GM12878 (cell line): ENCODE measurements at regions not wholly inside any gene's neighbourhood (a gene's known extent, or its start where the extent isn't known, plus 50 kb on each side); places are given as distances from the start of the nearest gene placed in this dataset.

Experiments
- ATAC-seq: fragments of 200-7000 bp; cut with Tn5 transposase; 3 replicates; pipeline ENCODE4 v1.9.1; 2020; ENCODE audit warnings: mild to moderate bottlenecking, moderate library complexity
- BruUV-seq: library from RNA; stranded (reverse); fragments of 400-500 nt; replicated peaks from 2 replicates; lab custom pipeline; 2021; lab: Mats Ljungman, UMichigan
- CTCF ChIA-PET: fragments of 300-600 bp; sonication (Branson Sonifier 250); formaldehyde crosslinking; extraction: SDS; loops from one replicate; lab custom pipeline; 2021; ENCODE audit warnings: inconsistent platforms; lab: Yijun Ruan, JAX
- POLR2A ChIA-PET: fragments of 350-600 bp; formaldehyde crosslinking; extraction: SDS; loops from one replicate; lab custom pipeline; 2021; ENCODE audit warnings: inconsistent platforms; lab: Charles Lee
- RAD21 ChIA-PET: fragments of 300-600 bp; sonication (Branson Sonifier 250); formaldehyde crosslinking; loops from one replicate; lab custom pipeline; 2023; ENCODE audit warnings: antibody characterized with exemption; ENCODE audit not compliant: unreplicated experiment; lab: Charles Lee
- SMC1A ChIA-PET: fragments of 300-600 bp; sonication (Branson Sonifier 250); formaldehyde crosslinking; loops from one replicate; lab custom pipeline; 2023; ENCODE audit not compliant: unreplicated experiment, uncharacterized antibody; lab: Charles Lee
- DNase-seq: peaks from one replicate; pipeline ENCODE4 v3.0.0-alpha.2; 2011; ENCODE audit warnings: low read depth, low spot score
- FAIRE-seq: peaks from 3 replicates; lab custom pipeline; 2011; peaks lifted over from hg19 to GRCh38; lab: Jason Lieb, UNC
- H2AFZ ChIP-seq: 2 replicates; pipeline ENCODE4 v1.6.0; 2011; ENCODE audit warnings: low read depth, low read length, control low read depth; ENCODE audit not compliant: control insufficient read depth
- H3K27ac ChIP-seq: 2 replicates; pipeline ENCODE4 v1.5.1; 2011; ENCODE audit warnings: control low read depth; ENCODE audit not compliant: control insufficient read depth, insufficient read depth
- H3K27me3 ChIP-seq, 2 experiments: replicated peaks in 1 of 2; 2 replicates each; pipeline versions ENCODE4 v1.6.0 to v1.6.1; 2011; ENCODE audit warnings: low read length in 1 of 2; ENCODE audit not compliant: control insufficient read depth in 2 of 2, insufficient read depth in 2 of 2
- H3K36me3 ChIP-seq, 2 experiments: 2 replicates each; pipeline ENCODE4 v1.5.1; 2011; ENCODE audit warnings: low read length in 1 of 2; ENCODE audit not compliant: control insufficient read depth in 2 of 2, insufficient read depth in 2 of 2
- H3K4me1 ChIP-seq: 2 replicates; pipeline ENCODE4 v1.6.1; 2011; ENCODE audit warnings: mild to moderate bottlenecking, low read length, moderate library complexity, mixed read lengths; ENCODE audit not compliant: control insufficient read depth, insufficient read depth
- H3K4me2 ChIP-seq: 2 replicates; pipeline ENCODE4 v1.6.0; 2011; ENCODE audit warnings: control low read depth; ENCODE audit not compliant: control insufficient read depth, insufficient read depth
- H3K4me3 ChIP-seq: fragments of 200-600 bp; sonication (generic); 2 replicates; pipeline ENCODE4 v1.5.1; 2016
- H3K79me2 ChIP-seq: 2 replicates; pipeline ENCODE4 v1.6.0; 2011; ENCODE audit warnings: low read length; ENCODE audit not compliant: control insufficient read depth, insufficient read depth
- H3K9ac ChIP-seq: 2 replicates; pipeline ENCODE4 v1.8.0; 2011; ENCODE audit warnings: low read length, control low read depth, mixed read lengths; ENCODE audit not compliant: control insufficient read depth, insufficient read depth
- H3K9me3 ChIP-seq: replicated peaks from 3 replicates; pipeline ENCODE4 v1.5.1; 2011; ENCODE audit warnings: mild to moderate bottlenecking, low read length; ENCODE audit not compliant: control insufficient read depth, insufficient read depth
- H4K20me1 ChIP-seq: 2 replicates; pipeline ENCODE4 v1.6.0; 2011; ENCODE audit not compliant: control insufficient read depth, insufficient read depth
- CREM ChIP-seq: IDR thresholded peaks from 2 replicates; pipeline ENCODE4 v1.6.1; 2014; ENCODE audit warnings: antibody characterized with exemption, low read depth
- EED ChIP-seq: sonication (generic); IDR thresholded peaks from 2 replicates; pipeline ENCODE4 v1.6.1; 2016; ENCODE audit warnings: antibody characterized with exemption, low read depth
- EZH2 ChIP-seq: IDR thresholded peaks from 2 replicates; pipeline ENCODE4 v1.6.1; 2012; ENCODE audit warnings: low read depth, mild to moderate bottlenecking, control low read depth, inconsistent platforms, low read length, borderline replicate concordance; ENCODE audit not compliant: control insufficient read depth
- GABPA ChIP-seq: IDR thresholded peaks from 2 replicates; pipeline ENCODE4 v1.6.1; 2014; ENCODE audit warnings: antibody characterized with exemption, low read depth, mild to moderate bottlenecking, inconsistent platforms
- IKZF2 ChIP-seq, 2 experiments: fragments of 450-650 bp; IDR thresholded peaks; 2 replicates each; pipeline ENCODE4 v1.6.1; 2017; ENCODE audit warnings: mild to moderate bottlenecking in 2 of 2, moderate library complexity in 2 of 2
- KDM1A ChIP-seq: fragments of 200-600 bp; sonication (generic); IDR thresholded peaks from 2 replicates; pipeline ENCODE4 v1.6.1; 2016; ENCODE audit warnings: borderline replicate concordance
- MEF2B ChIP-seq: fragments of 450-650 bp; IDR thresholded peaks from 2 replicates; pipeline ENCODE4 v1.6.1; 2018; ENCODE audit warnings: mild to moderate bottlenecking, moderate library complexity; ENCODE audit not compliant: partially characterized antibody, poor library complexity, severe bottlenecking
- NR2C2 ChIP-seq: IDR thresholded peaks from 2 replicates; pipeline ENCODE4 v1.6.1; 2011; ENCODE audit warnings: borderline replicate concordance, low read depth; ENCODE audit not compliant: control insufficient read depth, insufficient read length
- NR2F1 ChIP-seq: fragments of 450-650 bp; conservative IDR thresholded peaks from 2 replicates; pipeline ENCODE4 v1.6.1; 2017; ENCODE audit warnings: mild to moderate bottlenecking
- SMAD5 ChIP-seq: IDR thresholded peaks from 2 replicates; pipeline ENCODE4 v1.6.1; 2016; ENCODE audit warnings: antibody characterized with exemption, low read depth
- SPI1 ChIP-seq: IDR thresholded peaks from 2 replicates; pipeline ENCODE4 v1.6.1; 2011; ENCODE audit warnings: low read depth, mild to moderate bottlenecking, low read length, moderate library complexity, borderline replicate concordance; ENCODE audit not compliant: insufficient read depth
- STAT1 ChIP-seq: fragments of 450-650 bp; conservative IDR thresholded peaks from 2 replicates; pipeline ENCODE4 v1.6.1; 2014; ENCODE audit warnings: antibody characterized with exemption, mild to moderate bottlenecking
- STAT3 ChIP-seq: IDR thresholded peaks from 2 replicates; pipeline ENCODE4 v1.6.1; 2011; ENCODE audit warnings: low read depth, low read length, improper control_type of control experiment
- SUPT20H ChIP-seq: IDR thresholded peaks from 2 replicates; pipeline ENCODE4 v1.6.1; 2011; ENCODE audit warnings: low read depth, mild to moderate bottlenecking, low read length, moderate library complexity, borderline replicate concordance; ENCODE audit not compliant: control insufficient read depth
- SUZ12 ChIP-seq: fragments of 200-600 bp; sonication (generic); IDR thresholded peaks from one replicate; pipeline ENCODE4 v1.6.1; 2018; ENCODE audit warnings: antibody characterized with exemption, mild to moderate bottlenecking; ENCODE audit not compliant: unreplicated experiment
- ZSCAN29 ChIP-seq: fragments of 450-650 bp; IDR thresholded peaks from 2 replicates; pipeline ENCODE4 v1.6.1; 2017; ENCODE audit warnings: mild to moderate bottlenecking, moderate library complexity
- WGBS: methylation state at CpG from one replicate; pipeline ENCODE4 v1.1.6; 2016; ENCODE audit warnings: low lambda C conversion rate; ENCODE audit not compliant: insufficient replicate concordance, insufficient coverage; ENCODE audit errors: missing lambda C conversion rate; 5-methylcytosine and 5-hydroxymethylcytosine counted together
- in situ Hi-C: fragments of 300-500 bp; cut with MboI; formaldehyde crosslinking; loops from 9 replicates; pipeline ENCODE4 v1.14.3; 2018; ENCODE audit warnings: mixed read lengths
- intact Hi-C: fragments of 100-400 bp; cut with micrococcal nuclease; formaldehyde crosslinking; loops from one replicate; pipeline ENCODE4 v1.14.2; 2022; ENCODE audit not compliant: unreplicated experiment
- TF ChIP-seq, protein P1 (sequence below): fragments of 450-650 bp; IDR thresholded peaks from 2 replicates; pipeline ENCODE4 v1.6.1; 2018; ENCODE audit warnings: borderline replicate concordance, mild to moderate bottlenecking; ENCODE audit not compliant: partially characterized antibody
- TF ChIP-seq, protein P2 (sequence below): IDR thresholded peaks from 2 replicates; pipeline ENCODE4 v1.6.1; 2011; ENCODE audit warnings: mild to moderate bottlenecking, low read depth, low read length, moderate library complexity; ENCODE audit not compliant: insufficient replicate concordance
- TF ChIP-seq, protein P3 (sequence below): IDR thresholded peaks from 2 replicates; pipeline ENCODE4 v1.6.1; 2011; ENCODE audit warnings: borderline replicate concordance, low read depth, mild to moderate bottlenecking, moderate library complexity, mixed read lengths, low read length; ENCODE audit not compliant: insufficient read depth; ENCODE audit errors: extremely low read length

DNA sequence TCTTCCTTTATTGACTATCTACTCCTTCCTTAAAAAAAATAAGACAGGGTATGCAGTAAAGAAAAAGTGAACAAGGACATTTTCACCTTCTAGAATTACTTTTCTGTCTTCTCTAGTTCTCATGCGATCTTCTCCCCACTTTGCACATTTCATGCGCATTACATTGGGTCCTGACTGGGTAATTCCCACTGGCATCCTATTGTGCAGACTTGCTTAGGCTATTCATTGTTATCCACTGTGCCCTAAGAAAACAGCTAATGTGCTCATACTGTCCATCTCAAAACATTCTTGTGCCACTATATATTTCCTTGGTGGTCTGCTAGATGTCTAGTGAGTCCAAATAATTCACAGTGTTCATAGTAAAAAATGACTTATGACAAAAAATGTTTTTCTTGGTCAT, 447.4 kb upstream of the ROBO1 start (continued):
- no peak for TF ChIP-seq EZH2

DNA sequence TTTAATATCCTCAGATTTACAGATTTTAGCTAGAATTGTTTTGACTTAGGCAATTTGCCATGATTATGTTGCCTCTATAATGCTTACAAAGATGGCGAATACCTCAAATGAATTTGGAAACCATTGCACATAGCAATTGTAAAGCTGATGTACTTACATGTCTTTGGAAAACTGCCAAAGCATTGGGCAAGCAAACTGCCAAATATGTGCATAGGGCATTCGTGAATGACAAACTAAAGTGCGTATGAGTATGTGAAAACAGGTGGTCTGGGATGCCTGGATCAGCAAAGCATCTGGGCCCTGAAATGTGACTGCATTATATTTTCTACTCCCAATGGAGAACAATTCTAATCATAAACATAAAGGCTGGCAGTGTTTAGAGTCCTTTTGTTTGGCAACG, 445.3 kb upstream of the ROBO1 start:
- no peak overlapping the region for H3K27ac ChIP-seq
- no peaks in the 10 kb centered on the region for H4K20me1 ChIP-seq
- TF ChIP-seq NR2C2: no peak
- TF ChIP-seq IKZF2 (IDR thresholded peaks at IDR 0.05): no peak
- no peak for TF ChIP-seq SUZ12
- TF ChIP-seq, protein P1, sequence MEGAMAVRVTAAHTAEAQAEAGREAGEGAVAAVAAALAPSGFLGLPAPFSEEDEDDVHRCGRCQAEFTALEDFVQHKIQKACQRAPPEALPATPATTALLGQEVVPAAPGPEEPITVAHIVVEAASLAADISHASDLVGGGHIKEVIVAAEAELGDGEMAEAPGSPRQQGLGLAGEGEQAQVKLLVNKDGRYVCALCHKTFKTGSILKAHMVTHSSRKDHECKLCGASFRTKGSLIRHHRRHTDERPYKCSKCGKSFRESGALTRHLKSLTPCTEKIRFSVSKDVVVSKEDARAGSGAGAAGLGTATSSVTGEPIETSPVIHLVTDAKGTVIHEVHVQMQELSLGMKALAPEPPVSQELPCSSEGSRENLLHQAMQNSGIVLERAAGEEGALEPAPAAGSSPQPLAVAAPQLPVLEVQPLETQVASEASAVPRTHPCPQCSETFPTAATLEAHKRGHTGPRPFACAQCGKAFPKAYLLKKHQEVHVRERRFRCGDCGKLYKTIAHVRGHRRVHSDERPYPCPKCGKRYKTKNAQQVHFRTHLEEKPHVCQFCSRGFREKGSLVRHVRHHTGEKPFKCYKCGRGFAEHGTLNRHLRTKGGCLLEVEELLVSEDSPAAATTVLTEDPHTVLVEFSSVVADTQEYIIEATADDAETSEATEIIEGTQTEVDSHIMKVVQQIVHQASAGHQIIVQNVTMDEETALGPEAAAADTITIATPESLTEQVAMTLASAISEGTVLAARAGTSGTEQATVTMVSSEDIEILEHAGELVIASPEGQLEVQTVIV: no peak
- no peak for TF ChIP-seq GABPA
- no peak for TF ChIP-seq CREM
- no peak for TF ChIP-seq SPI1
- TF ChIP-seq, protein P2, sequence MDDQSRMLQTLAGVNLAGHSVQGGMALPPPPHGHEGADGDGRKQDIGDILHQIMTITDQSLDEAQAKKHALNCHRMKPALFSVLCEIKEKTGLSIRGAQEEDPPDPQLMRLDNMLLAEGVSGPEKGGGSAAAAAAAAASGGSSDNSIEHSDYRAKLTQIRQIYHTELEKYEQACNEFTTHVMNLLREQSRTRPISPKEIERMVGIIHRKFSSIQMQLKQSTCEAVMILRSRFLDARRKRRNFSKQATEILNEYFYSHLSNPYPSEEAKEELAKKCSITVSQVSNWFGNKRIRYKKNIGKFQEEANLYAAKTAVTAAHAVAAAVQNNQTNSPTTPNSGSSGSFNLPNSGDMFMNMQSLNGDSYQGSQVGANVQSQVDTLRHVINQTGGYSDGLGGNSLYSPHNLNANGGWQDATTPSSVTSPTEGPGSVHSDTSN: no peak
- TF ChIP-seq STAT1: no peak
- TF ChIP-seq KDM1A: no peak
- TF ChIP-seq SMAD5: no peak
- TF ChIP-seq EED: no peak
- no peak for TF ChIP-seq SUPT20H
- TF ChIP-seq STAT3: no peak
- TF ChIP-seq EZH2: no peak
- TF ChIP-seq ZSCAN29: no peak
- TF ChIP-seq, protein P3, sequence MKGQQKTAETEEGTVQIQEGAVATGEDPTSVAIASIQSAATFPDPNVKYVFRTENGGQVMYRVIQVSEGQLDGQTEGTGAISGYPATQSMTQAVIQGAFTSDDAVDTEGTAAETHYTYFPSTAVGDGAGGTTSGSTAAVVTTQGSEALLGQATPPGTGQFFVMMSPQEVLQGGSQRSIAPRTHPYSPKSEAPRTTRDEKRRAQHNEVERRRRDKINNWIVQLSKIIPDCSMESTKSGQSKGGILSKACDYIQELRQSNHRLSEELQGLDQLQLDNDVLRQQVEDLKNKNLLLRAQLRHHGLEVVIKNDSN: no peak
- no peak for TF ChIP-seq MEF2B
- no peak for TF ChIP-seq NR2F1
- ChIA-PET POLR2A (no interaction called here), SMC1A (interaction anchor here (1.3 kb wide), 1 partner anchor 9 kb away, joined by 3 read pairs; no protein-coding TSS in a partner anchor), RAD21 (no interaction called here), CTCF (no interaction called here)
- H3K9ac ChIP-seq: no peak overlapping the region
- no peak overlapping the region for H3K4me2 ChIP-seq
- FAIRE-seq (no peak), DNase-seq (no peak), ATAC-seq (no peak)
- no peaks in the 10 kb centered on the region for H3K4me1 ChIP-seq
- in situ Hi-C loops (no loop called here), intact Hi-C loops (no loop called here)
- no peaks in the 10 kb centered on the region for H3K36me3 ChIP-seq
- H3K79me2 ChIP-seq: no peaks in the 10 kb centered on the region
- 18% methylated on average over 4 of the region's 4 CpGs for WGBS
- H3K27me3 ChIP-seq: no peaks in the 10 kb centered on the region
- no TSS peak for BruUV-seq
- no peak overlapping the region for H3K4me3 ChIP-seq
- no peak overlapping the region for H2AFZ ChIP-seq
- no peaks in the 10 kb centered on the region for H3K9me3 ChIP-seq
